Glutamatergic neuron (in vitro differentiated cells): ENCODE measurements at regions not wholly inside any gene's neighbourhood (a gene's known extent, or its start where the extent isn't known, plus 50 kb on each side); places are given as distances from the start of the nearest gene placed in this dataset.

Experiments used
- DNase-seq: peaks from one replicate; pipeline ENCODE4 v3.0.0; 2022
- H3K27ac Mint-ChIP-seq: one replicate; pipeline ENCODE4 v1.8.0; 2020; ENCODE audit warnings: mild to moderate bottlenecking, mixed read lengths, inconsistent platforms; ENCODE audit not compliant: unreplicated experiment
- H3K27me3 Mint-ChIP-seq: one replicate; pipeline ENCODE4 v1.8.0; 2020; ENCODE audit warnings: mild to moderate bottlenecking, moderate library complexity, mixed read lengths, inconsistent platforms; ENCODE audit not compliant: unreplicated experiment
- H3K36me3 Mint-ChIP-seq: one replicate; pipeline ENCODE4 v1.8.0; 2020; ENCODE audit warnings: mild to moderate bottlenecking, mixed read lengths, inconsistent platforms; ENCODE audit not compliant: unreplicated experiment
- H3K4me1 Mint-ChIP-seq: one replicate; pipeline ENCODE4 v1.8.0; 2020; ENCODE audit warnings: mild to moderate bottlenecking, low read depth, mixed read lengths, inconsistent platforms; ENCODE audit not compliant: unreplicated experiment
- H3K4me3 Mint-ChIP-seq: one replicate; pipeline ENCODE4 v1.8.0; 2020; ENCODE audit warnings: mild to moderate bottlenecking, mixed read lengths, inconsistent platforms; ENCODE audit not compliant: unreplicated experiment
- H3K9me3 Mint-ChIP-seq: one replicate; pipeline ENCODE4 v1.8.0; 2020; ENCODE audit warnings: mild to moderate bottlenecking, moderate library complexity, mixed read lengths, inconsistent platforms; ENCODE audit not compliant: unreplicated experiment
- TF ChIP-seq, protein P1 (sequence below): fragments of 200-600 bp; sonication (generic); IDR thresholded peaks from one replicate; pipeline ENCODE4 v1.5.0; 2021; ENCODE audit not compliant: partially characterized antibody, unreplicated experiment

DNA sequence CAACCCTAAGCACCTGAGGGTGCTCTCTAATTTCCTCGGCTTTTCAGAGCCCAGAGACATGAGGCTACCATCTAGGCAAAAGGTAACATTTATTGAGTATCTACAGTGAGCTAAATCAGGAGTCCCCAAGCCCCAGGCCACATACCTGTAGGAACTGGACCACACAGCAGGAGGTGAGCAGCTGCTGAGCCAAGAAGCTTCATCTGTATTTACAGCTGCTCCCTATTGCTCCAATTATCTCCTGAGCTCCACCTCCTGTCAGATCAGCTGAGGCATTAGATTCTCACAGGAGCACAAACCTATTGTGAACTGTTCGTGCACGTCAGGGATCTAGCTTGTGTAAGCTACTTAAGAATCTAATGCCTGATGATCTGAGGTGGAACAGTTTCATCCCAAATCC lies 70.2 kb downstream of the RND3 start:
- no peak overlapping the region for H3K4me3 Mint-ChIP-seq
- TF ChIP-seq, protein P1, sequence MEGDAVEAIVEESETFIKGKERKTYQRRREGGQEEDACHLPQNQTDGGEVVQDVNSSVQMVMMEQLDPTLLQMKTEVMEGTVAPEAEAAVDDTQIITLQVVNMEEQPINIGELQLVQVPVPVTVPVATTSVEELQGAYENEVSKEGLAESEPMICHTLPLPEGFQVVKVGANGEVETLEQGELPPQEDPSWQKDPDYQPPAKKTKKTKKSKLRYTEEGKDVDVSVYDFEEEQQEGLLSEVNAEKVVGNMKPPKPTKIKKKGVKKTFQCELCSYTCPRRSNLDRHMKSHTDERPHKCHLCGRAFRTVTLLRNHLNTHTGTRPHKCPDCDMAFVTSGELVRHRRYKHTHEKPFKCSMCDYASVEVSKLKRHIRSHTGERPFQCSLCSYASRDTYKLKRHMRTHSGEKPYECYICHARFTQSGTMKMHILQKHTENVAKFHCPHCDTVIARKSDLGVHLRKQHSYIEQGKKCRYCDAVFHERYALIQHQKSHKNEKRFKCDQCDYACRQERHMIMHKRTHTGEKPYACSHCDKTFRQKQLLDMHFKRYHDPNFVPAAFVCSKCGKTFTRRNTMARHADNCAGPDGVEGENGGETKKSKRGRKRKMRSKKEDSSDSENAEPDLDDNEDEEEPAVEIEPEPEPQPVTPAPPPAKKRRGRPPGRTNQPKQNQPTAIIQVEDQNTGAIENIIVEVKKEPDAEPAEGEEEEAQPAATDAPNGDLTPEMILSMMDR = no peak
- H3K9me3 Mint-ChIP-seq = peaks cover 2% of the 10 kb centered on the region
- no peak overlapping the region for H3K27ac Mint-ChIP-seq
- H3K4me1 Mint-ChIP-seq = no peaks in the 10 kb centered on the region
- no peak for DNase-seq
- peaks cover 2% of the 10 kb centered on the region for H3K27me3 Mint-ChIP-seq
- peaks cover 4% of the 10 kb centered on the region for H3K36me3 Mint-ChIP-seq

DNA sequence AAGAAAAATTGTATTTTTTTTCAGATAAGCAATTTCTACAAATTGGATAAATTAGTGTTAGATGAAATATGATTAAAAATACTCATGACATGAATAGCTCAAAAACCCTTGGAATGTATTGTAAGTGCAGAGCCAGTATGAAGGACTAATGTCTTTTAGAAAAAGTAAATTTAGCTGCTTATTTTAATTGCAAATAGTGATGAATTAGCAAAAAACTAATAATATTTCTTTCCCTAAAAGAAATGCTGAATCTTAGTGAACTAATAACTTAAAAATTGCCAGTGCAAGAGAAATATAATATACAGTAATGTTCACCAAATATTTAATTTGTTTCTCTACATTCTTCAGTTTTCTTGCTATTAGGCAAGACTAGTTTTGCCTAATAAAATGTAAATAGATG lies 72.4 kb downstream of the RND3 start:
- DNase-seq = no peak
- Mint-ChIP-seq H3K27me3 (peaks cover 2% of the 10 kb centered on the region), H3K4me1 (peaks cover 10% of the 10 kb centered on the region), H3K27ac (no peak overlapping the region), H3K9me3 (peaks cover 2% of the 10 kb centered on the region), H3K36me3 (peaks cover 4% of the 10 kb centered on the region), H3K4me3 (no peak overlapping the region)
- TF ChIP-seq, protein P1 = no peak

DNA sequence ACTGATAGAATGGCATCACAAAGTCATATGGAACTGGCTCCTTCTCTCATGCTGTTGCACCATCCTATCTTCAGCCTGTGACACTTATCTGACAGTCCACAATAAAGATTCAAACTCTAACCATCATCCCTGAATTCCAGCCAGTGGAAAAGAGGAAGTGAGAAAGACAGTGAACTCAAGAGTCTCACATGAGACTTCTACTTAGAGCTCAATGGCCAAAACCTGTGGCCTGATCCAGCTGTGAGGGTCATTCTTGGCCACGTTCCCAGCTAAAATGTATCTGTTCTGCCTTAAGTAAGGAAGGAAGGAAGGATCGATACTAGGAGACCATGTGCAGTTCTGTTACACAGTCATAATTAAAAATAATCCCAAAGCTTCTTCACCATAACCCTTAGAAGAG lies 73.6 kb downstream of the RND3 start:
- Mint-ChIP-seq H3K27me3 (no peaks in the 10 kb centered on the region), H3K4me3 (no peak overlapping the region), H3K36me3 (peaks cover 4% of the 10 kb centered on the region), H3K27ac (no peak overlapping the region), H3K4me1 (peaks cover 10% of the 10 kb centered on the region), H3K9me3 (peaks cover 2% of the 10 kb centered on the region)
- TF ChIP-seq, protein P1 = no peak
- no peak for DNase-seq

DNA sequence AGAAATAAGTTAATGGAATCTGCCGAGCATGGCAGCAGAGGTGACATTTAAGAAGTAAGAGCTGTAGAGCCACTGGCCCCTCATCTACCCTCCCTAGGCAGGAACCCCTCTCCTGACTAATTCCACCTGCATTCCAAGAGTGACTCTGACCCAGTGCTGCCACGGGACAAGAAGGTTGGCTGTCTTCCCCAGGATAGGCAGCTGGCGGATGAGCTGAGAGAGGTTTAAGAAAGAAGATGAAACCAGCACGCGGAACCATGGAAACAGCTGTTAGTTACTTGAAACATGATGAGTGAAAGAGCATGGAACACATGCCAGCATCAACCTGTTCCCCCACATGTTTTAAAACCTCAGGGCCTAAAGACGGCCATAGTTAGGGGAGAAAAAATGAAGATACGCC lies 74.1 kb downstream of the RND3 start:
- no peaks in the 10 kb centered on the region for H3K27me3 Mint-ChIP-seq
- peaks cover 4% of the 10 kb centered on the region for H3K36me3 Mint-ChIP-seq
- peaks cover 10% of the 10 kb centered on the region for H3K4me1 Mint-ChIP-seq
- TF ChIP-seq, protein P1 = no peak
- no peak for DNase-seq
- H3K27ac Mint-ChIP-seq = no peak overlapping the region
- peaks cover 2% of the 10 kb centered on the region for H3K9me3 Mint-ChIP-seq
- no peak overlapping the region for H3K4me3 Mint-ChIP-seq

DNA sequence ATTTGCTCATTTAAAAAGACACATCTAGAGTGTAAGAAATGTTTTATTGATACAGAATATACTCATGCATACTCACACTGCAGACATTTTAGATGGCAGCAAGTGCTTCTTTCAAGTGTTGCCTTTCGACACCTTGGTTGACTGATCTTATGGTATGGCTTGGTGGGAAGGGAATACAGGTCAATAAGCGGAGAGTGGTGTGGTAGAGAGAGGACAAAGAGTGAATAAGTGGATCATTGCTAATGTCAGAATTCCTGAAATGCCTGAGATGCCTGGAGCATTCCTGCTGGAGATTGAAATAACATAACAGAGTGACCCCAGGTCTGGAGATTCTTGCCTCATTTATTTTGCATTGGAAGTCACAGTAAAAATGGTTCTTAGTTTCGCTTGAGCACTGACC lies 76.7 kb downstream of the RND3 start:
- Mint-ChIP-seq H3K4me1 (peaks cover 10% of the 10 kb centered on the region), H3K27me3 (no peaks in the 10 kb centered on the region), H3K4me3 (no peak overlapping the region), H3K9me3 (peaks cover 4% of the 10 kb centered on the region), H3K36me3 (peaks cover 4% of the 10 kb centered on the region), H3K27ac (no peak overlapping the region)
- TF ChIP-seq, protein P1 = no peak
- DNase-seq = no peak
